ENCODE measurements at regions not wholly inside any gene's neighbourhood (a gene's known extent, or its start where the extent isn't known, plus 50 kb on each side); places are given as distances from the start of the nearest gene placed in this dataset.

DNA sequence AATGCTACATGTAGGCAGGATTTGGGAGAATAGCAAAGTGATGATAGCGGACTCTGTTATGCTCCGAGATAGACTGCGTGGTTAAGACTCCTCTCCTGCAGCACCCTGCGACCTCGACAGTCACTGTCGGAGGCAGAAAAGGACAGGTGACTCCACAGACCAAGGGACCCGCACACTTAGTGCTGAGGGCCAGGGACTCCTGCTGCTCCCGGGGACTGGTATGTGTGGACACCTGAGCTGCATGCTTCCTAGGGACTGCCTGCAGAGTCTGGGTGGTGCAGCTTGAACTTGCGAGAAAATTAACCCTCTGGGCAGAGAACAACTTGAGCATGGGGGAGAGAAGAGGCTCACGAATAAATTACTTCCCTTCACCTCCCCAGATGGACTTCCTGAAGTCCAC lies 407.1 kb upstream of the PFKP start:
- TF ChIP-seq, protein P1, sequence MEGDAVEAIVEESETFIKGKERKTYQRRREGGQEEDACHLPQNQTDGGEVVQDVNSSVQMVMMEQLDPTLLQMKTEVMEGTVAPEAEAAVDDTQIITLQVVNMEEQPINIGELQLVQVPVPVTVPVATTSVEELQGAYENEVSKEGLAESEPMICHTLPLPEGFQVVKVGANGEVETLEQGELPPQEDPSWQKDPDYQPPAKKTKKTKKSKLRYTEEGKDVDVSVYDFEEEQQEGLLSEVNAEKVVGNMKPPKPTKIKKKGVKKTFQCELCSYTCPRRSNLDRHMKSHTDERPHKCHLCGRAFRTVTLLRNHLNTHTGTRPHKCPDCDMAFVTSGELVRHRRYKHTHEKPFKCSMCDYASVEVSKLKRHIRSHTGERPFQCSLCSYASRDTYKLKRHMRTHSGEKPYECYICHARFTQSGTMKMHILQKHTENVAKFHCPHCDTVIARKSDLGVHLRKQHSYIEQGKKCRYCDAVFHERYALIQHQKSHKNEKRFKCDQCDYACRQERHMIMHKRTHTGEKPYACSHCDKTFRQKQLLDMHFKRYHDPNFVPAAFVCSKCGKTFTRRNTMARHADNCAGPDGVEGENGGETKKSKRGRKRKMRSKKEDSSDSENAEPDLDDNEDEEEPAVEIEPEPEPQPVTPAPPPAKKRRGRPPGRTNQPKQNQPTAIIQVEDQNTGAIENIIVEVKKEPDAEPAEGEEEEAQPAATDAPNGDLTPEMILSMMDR (IDR thresholded peaks at IDR 0.05; ENCODE audit: insufficient read depth, low read length, poor library complexity, severe bottlenecking) = no peak
- no peak for TF ChIP-seq EZH2phosphoT487 (conservative IDR thresholded peaks at IDR 0.05; ENCODE audit: low read length)

Data from SU-DHL-6 (cell line).